Liver (tissue), 3 donors: ENCODE measurements at regions not wholly inside any gene's neighbourhood (a gene's known extent, or its start where the extent isn't known, plus 50 kb on each side); places are given as distances from the start of the nearest gene placed in this dataset.

ENCODE experiments used
- CTCF ChIP-seq: fragments of 150-350 bp; IDR thresholded peaks from 2 replicates; pipeline ENCODE4 v1.5.1; 2017; ENCODE audit warnings: improper control_type of control experiment, low read depth, low read length; ENCODE audit not compliant: missing input control
- EGR1 ChIP-seq, 2 donors: IDR thresholded peaks; 2 replicates each; pipeline ENCODE4 v1.6.1; 2016 to 2018; ENCODE audit warnings: antibody characterized with exemption in 2 of 2, low read depth in 2 of 2
- FOXA1 ChIP-seq: IDR thresholded peaks from 2 replicates; pipeline ENCODE4 v1.6.1; 2016; ENCODE audit warnings: antibody characterized with exemption
- GABPA ChIP-seq, 2 donors: IDR thresholded peaks in 1 of 2; conservative IDR thresholded peaks in 1 of 2; 2 replicates each; pipeline ENCODE4 v1.6.1; 2016; ENCODE audit warnings: antibody characterized with exemption in 2 of 2, mild to moderate bottlenecking in 1 of 2, moderate library complexity in 1 of 2
- HNF4G ChIP-seq: IDR thresholded peaks from 2 replicates; pipeline ENCODE4 v1.6.1; 2016; ENCODE audit warnings: antibody characterized with exemption
- JUND ChIP-seq, 2 donors: IDR thresholded peaks; 2 replicates each; pipeline ENCODE4 v1.6.1; 2016; ENCODE audit warnings: antibody characterized with exemption in 2 of 2
- MAX ChIP-seq: IDR thresholded peaks from 2 replicates; pipeline ENCODE4 v1.6.1; 2016; ENCODE audit warnings: antibody characterized with exemption
- RAD21 ChIP-seq, 2 donors: IDR thresholded peaks; 2 replicates each; pipeline ENCODE4 v1.6.1; 2016; ENCODE audit warnings: antibody characterized with exemption in 2 of 2, mild to moderate bottlenecking in 2 of 2
- SP1 ChIP-seq: IDR thresholded peaks from 2 replicates; pipeline ENCODE4 v1.6.1; 2018; ENCODE audit warnings: antibody characterized with exemption, mild to moderate bottlenecking
- TAF1 ChIP-seq: conservative IDR thresholded peaks from 2 replicates; pipeline ENCODE4 v1.6.1; 2016; ENCODE audit warnings: antibody characterized with exemption, mild to moderate bottlenecking
- ZBTB33 ChIP-seq: IDR thresholded peaks from 2 replicates; pipeline ENCODE4 v1.6.1; 2016; ENCODE audit warnings: antibody characterized with exemption
- donor health status: healthy.
- donor health status: healthy.

GRCh38 chr2:120969613-120970355 lies 234.1 kb downstream of the GLI2 start:
- TF ChIP-seq CTCF (no peak), FOXA1 (no peak), ZBTB33 (no peak), TAF1 (no peak), MAX (no peak), JUND (IDR thresholded peaks at IDR 0.05) (no peak), GABPA (IDR thresholded peaks at IDR 0.05 in 1 of 2, conservative IDR thresholded peaks at IDR 0.05 in 1 of 2) (no peak), EGR1 (IDR thresholded peaks at IDR 0.05; ENCODE audit: low read depth in 2 of 2) (no peak), RAD21 (IDR thresholded peaks at IDR 0.05) (no peak), HNF4G (no peak), SP1 (no peak)
